ENCODE measurements at regions not wholly inside any gene's neighbourhood (a gene's known extent, or its start where the extent isn't known, plus 50 kb on each side); places are given as distances from the start of the nearest gene placed in this dataset.
A peak's percentile ranks its signal among the peaks of the same experiment; 100 is the strongest.

GRCh38 chr6:26216886-26217713 is 129.9 kb downstream of the HFE start:
- intact Hi-C loops (cut with micrococcal nuclease; ENCODE audit: unreplicated experiment) = loop anchor here (1.0 to 5.0 kb wide), 14 partner anchors 13 to 1675 kb away; partner anchors contain the start of gene HMGN4
- Histone ChIP-seq H3K4me3 (ENCODE audit: low read depth, low read length, poor library complexity, severe bottlenecking) (peak overlapping the region; percentile 79), H3K36me3 (ENCODE audit: insufficient read depth, low read length) (peaks cover 13% of the 10 kb centered on the region; the same call in 1 of the 2 replicates), H3K4me1 (ENCODE audit: insufficient read depth, low read length, poor library complexity, severe bottlenecking) (peaks cover 67% of the 10 kb centered on the region), H3K27ac (ENCODE audit: low read depth, low read length, poor library complexity, severe bottlenecking) (peak overlapping the region; percentile 99), H3K79me2 (ENCODE audit: insufficient read depth, low read depth, low read length) (peaks cover 29% of the 10 kb centered on the region), H3K4me2 (ENCODE audit: low read length) (peak overlapping the region; percentile 95), H3K9me2 (ENCODE audit: insufficient read depth, low read length) (no peaks in the 10 kb centered on the region), H2AFZ (ENCODE audit: low read length) (no peak overlapping the region), H3K9me3 (ENCODE audit: low read length) (peaks cover 5% of the 10 kb centered on the region; the same call in 1 of the 2 replicates), H4K20me1 (ENCODE audit: insufficient read depth, low read length) (no peaks in the 10 kb centered on the region)
- TSS peak; percentile 100 for BruUV-seq (replicated peaks)
- peak; percentile 91 for DNase-seq (ENCODE audit: low spot score)
- ChIA-PET CTCF (ENCODE audit: unreplicated experiment) (interaction anchor here (0.6 to 1.0 kb wide), 2 partner anchors 42 to 49 kb away, joined by 3 read pairs; no protein-coding TSS in a partner anchor), POLR2A (interaction anchor here (0.7 to 7.3 kb wide), 68 partner anchors 10 to 1677 kb away, joined by 3 to 505 read pairs (median 5); partner anchors contain the start of genes ABT1 and HMGN4)
- TF ChIP-seq CTCF (conservative IDR thresholded peaks at IDR 0.05; ENCODE audit: low read length) (peak; percentile 33; the same call in 1 of the 2 replicates), EZH2phosphoT487 (IDR thresholded peaks at IDR 0.05; ENCODE audit: borderline replicate concordance, low read depth, low read length) (no peak)

DNA sequence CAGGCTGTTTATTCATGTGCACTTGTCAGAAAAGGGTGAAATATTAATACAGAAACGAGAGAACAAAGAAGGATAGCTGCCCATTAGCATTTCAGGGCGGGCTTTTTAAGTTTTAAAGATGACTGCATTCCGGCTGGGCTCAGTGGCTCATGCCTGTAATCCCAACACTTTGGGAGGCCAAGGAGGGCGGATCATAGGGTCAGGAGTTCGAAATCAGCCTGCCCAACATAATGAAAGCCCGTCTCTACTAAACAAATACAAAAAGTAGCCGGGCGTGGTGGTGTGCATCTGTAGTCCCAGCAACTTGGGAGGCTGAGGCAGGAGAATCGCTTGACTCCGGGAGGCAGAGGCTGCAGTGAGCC is 130.5 kb downstream of the HFE start:
- Histone ChIP-seq H3K9me2 (ENCODE audit: insufficient read depth, low read length) (no peaks in the 10 kb centered on the region), H3K4me2 (ENCODE audit: low read length) (peak overlapping the region; percentile 95), H2AFZ (ENCODE audit: low read length) (no peak overlapping the region), H3K9me3 (ENCODE audit: low read length) (peaks cover 5% of the 10 kb centered on the region; the same call in 1 of the 2 replicates), H3K4me1 (ENCODE audit: insufficient read depth, low read length, poor library complexity, severe bottlenecking) (peaks cover 70% of the 10 kb centered on the region), H4K20me1 (ENCODE audit: insufficient read depth, low read length) (no peaks in the 10 kb centered on the region), H3K27ac (ENCODE audit: low read depth, low read length, poor library complexity, severe bottlenecking) (peak overlapping the region; percentile 99), H3K79me2 (ENCODE audit: insufficient read depth, low read depth, low read length) (peaks cover 29% of the 10 kb centered on the region), H3K36me3 (ENCODE audit: insufficient read depth, low read length) (peaks cover 13% of the 10 kb centered on the region; the same call in 1 of the 2 replicates), H3K4me3 (ENCODE audit: low read depth, low read length, poor library complexity, severe bottlenecking) (peak overlapping the region; percentile 79)
- intact Hi-C loops (cut with micrococcal nuclease; ENCODE audit: unreplicated experiment) = loop anchor here (1.0 to 5.0 kb wide), 9 partner anchors 17 to 1675 kb away; partner anchors contain the start of gene HMGN4
- ChIA-PET POLR2A (interaction anchor here (1.1 to 7.3 kb wide), 20 partner anchors 10 to 1676 kb away, joined by 3 to 505 read pairs (median 14); partner anchors contain the start of gene HMGN4), CTCF (ENCODE audit: unreplicated experiment) (interaction anchor here (1.0 kb wide), 1 partner anchor 41 kb away, joined by 3 read pairs; no protein-coding TSS in a partner anchor)
- no TSS peak for BruUV-seq (replicated peaks)
- DNase-seq (ENCODE audit: low spot score) = no peak
- TF ChIP-seq EZH2phosphoT487 (IDR thresholded peaks at IDR 0.05; ENCODE audit: borderline replicate concordance, low read depth, low read length) (no peak), CTCF (conservative IDR thresholded peaks at IDR 0.05; ENCODE audit: low read length) (no peak)
